22Rv1 (cell line): ENCODE measurements at regions not wholly inside any gene's neighbourhood (a gene's known extent, or its start where the extent isn't known, plus 50 kb on each side); places are given as distances from the start of the nearest gene placed in this dataset.

ENCODE experiments used
- ZFX ChIP-seq: fragments of 450-650 bp; IDR thresholded peaks from 2 replicates; pipeline ENCODE4 v1.6.1; 2017; ENCODE audit warnings: antibody characterized with exemption, borderline replicate concordance
- TF ChIP-seq, protein P1 (sequence below): fragments of 450-650 bp; IDR thresholded peaks from 2 replicates; pipeline ENCODE4 v1.5.1; 2017; ENCODE audit warnings: mild to moderate bottlenecking

GRCh38 chr2:160956243-160956802 is 203.9 kb upstream of the TANK start:
- TF ChIP-seq, protein P1, sequence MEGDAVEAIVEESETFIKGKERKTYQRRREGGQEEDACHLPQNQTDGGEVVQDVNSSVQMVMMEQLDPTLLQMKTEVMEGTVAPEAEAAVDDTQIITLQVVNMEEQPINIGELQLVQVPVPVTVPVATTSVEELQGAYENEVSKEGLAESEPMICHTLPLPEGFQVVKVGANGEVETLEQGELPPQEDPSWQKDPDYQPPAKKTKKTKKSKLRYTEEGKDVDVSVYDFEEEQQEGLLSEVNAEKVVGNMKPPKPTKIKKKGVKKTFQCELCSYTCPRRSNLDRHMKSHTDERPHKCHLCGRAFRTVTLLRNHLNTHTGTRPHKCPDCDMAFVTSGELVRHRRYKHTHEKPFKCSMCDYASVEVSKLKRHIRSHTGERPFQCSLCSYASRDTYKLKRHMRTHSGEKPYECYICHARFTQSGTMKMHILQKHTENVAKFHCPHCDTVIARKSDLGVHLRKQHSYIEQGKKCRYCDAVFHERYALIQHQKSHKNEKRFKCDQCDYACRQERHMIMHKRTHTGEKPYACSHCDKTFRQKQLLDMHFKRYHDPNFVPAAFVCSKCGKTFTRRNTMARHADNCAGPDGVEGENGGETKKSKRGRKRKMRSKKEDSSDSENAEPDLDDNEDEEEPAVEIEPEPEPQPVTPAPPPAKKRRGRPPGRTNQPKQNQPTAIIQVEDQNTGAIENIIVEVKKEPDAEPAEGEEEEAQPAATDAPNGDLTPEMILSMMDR: no peak
- TF ChIP-seq ZFX: no peak
